Right lobe of liver (tissue), 6 donors: ENCODE measurements at regions not wholly inside any gene's neighbourhood (a gene's known extent, or its start where the extent isn't known, plus 50 kb on each side); places are given as distances from the start of the nearest gene placed in this dataset.

ENCODE experiments used
- ATAC-seq, 4 donors: fragments of 200-7000 bp; cut with Tn5 transposase; one replicate each; pipeline ENCODE4 v1.9.1; 2020; ENCODE audit warnings: mild to moderate bottlenecking in 4 of 4, moderate library complexity in 4 of 4
- DNase-seq, 3 donors: peaks; one replicate each; pipeline ENCODE4 v3.0.0-alpha.2; 2020
- H3K27ac ChIP-seq, 3 donors: fragments of 200-600 bp; one replicate each; pipeline ENCODE4 v1.8.0; 2022
- H3K27me3 ChIP-seq, 2 donors: fragments of 200-600 bp; one replicate each; pipeline ENCODE4 v1.8.0; 2022
- H3K36me3 ChIP-seq, 4 donors: fragments of 200-600 bp; sonication (generic) in 1 of 4; one replicate each; pipeline versions ENCODE4 v1.5.1 to v1.8.0; 2017 to 2022; ENCODE audit warnings: control low read depth in 1 of 4
- H3K4me1 ChIP-seq, 4 donors: fragments of 200-600 bp; sonication (generic) in 1 of 4; one replicate each; pipeline versions ENCODE4 v1.5.1 to v1.8.0; 2017 to 2022; ENCODE audit warnings: control low read depth in 1 of 4
- H3K4me3 ChIP-seq, 3 donors: fragments of 200-600 bp; one replicate each; pipeline ENCODE4 v1.8.0; 2022
- H3K9me3 ChIP-seq, 4 donors: fragments of 200-600 bp; sonication (generic) in 1 of 4; one replicate each; pipeline versions ENCODE4 v1.5.1 to v1.8.0; 2017 to 2022; ENCODE audit warnings: control low read depth in 1 of 4
- POLR2A ChIP-seq: fragments of 450-650 bp; IDR thresholded peaks from one replicate; pipeline ENCODE4 v1.6.1; 2017; ENCODE audit warnings: antibody characterized with exemption, mild to moderate bottlenecking
- WGBS: methylation state at CpG from one replicate; pipeline ENCODE4 v1.1.6; 2018; ENCODE audit warnings: low coverage, low lambda C conversion rate; ENCODE audit not compliant: insufficient coverage; ENCODE audit errors: missing lambda C conversion rate; 5-methylcytosine and 5-hydroxymethylcytosine counted together
- intact Hi-C, 2 donors: fragments of 100-400 bp; cut with DNase I; formaldehyde crosslinking; loops; one replicate each; pipeline versions ENCODE4 v1.11.2 to v1.14.1; 2022
- TF ChIP-seq, protein P1 (sequence below), 4 donors: fragments of 200-600 bp in 3 of 4; fragments of 450-650 bp in 1 of 4; IDR thresholded peaks; one replicate each; pipeline versions ENCODE4 v1.5.1 to v1.8.0; 2016 to 2022; ENCODE audit warnings: antibody characterized with exemption in 4 of 4, mild to moderate bottlenecking in 2 of 4
- donor health status: DM: no; HTN: yes; CAD: no.
- donor health status: DM: no; HTN: no; CAD: no.
- donor health status: DM: no; HTN: no; CAD: no.
- donor health status: DM: no; HTN: yes; CAD: no.
- donor health status: DM: no; HTN: yes; CAD: no.

DNA sequence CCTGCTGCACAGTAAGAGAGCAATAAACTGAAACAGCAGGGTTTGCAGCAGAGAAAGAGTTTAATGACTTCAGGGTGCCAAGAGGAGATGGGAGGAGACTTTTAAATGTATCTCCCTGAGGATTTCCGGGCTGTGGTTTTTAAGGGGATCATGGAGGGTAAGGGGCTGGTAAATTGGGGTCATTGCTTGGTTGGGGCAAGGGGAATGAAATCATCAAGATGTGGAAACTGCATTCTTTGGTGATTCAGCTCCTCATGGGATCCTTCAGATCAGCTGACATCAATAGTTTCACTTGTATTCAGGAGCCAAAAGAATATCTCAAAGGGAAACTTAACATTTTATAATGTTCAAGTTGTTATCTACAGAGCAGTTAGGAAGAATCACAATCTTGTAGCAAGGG is 174.3 kb upstream of the ANXA10 start:
- no peak for DNase-seq
- ATAC-seq: no peak
- H3K4me1 ChIP-seq: no peaks in the 10 kb centered on the region
- no peaks in the 10 kb centered on the region for H3K27me3 ChIP-seq
- intact Hi-C loops: no loop called here
- H3K4me3 ChIP-seq: no peak overlapping the region
- 31% methylated on average over 1 of the region's 1 CpG for WGBS
- H3K27ac ChIP-seq: no peak overlapping the region
- peaks cover 0 to 4% (median 0%) of the 10 kb centered on the region in 4 donors for H3K9me3 ChIP-seq
- TF ChIP-seq, protein P1, sequence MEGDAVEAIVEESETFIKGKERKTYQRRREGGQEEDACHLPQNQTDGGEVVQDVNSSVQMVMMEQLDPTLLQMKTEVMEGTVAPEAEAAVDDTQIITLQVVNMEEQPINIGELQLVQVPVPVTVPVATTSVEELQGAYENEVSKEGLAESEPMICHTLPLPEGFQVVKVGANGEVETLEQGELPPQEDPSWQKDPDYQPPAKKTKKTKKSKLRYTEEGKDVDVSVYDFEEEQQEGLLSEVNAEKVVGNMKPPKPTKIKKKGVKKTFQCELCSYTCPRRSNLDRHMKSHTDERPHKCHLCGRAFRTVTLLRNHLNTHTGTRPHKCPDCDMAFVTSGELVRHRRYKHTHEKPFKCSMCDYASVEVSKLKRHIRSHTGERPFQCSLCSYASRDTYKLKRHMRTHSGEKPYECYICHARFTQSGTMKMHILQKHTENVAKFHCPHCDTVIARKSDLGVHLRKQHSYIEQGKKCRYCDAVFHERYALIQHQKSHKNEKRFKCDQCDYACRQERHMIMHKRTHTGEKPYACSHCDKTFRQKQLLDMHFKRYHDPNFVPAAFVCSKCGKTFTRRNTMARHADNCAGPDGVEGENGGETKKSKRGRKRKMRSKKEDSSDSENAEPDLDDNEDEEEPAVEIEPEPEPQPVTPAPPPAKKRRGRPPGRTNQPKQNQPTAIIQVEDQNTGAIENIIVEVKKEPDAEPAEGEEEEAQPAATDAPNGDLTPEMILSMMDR (IDR thresholded peaks at IDR 0.05): no peak
- TF ChIP-seq POLR2A: no peak
- H3K36me3 ChIP-seq: no peaks in the 10 kb centered on the region

DNA sequence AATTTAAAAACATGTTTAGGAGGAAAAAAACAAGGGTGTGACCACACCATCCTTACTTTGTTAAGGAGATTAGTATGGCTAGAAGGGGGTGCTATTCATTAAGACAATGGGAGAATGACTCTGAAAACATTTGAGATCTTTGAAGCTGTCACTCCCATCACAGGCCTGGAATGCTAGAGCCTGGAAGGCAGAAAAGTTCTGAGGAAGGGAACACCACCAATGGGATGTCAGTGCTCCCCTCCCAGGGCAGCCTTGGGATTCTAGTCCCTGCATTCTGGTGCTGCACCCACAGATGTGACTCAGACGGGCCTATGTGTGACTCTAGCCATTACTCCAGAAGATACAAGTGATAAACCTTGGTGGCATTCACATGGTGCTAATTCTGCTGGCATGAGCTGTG is 162.2 kb upstream of the ANXA10 start:
- no peak for DNase-seq
- H3K4me1 ChIP-seq: no peaks in the 10 kb centered on the region
- no peaks in the 10 kb centered on the region for H3K27me3 ChIP-seq
- ATAC-seq: no peak
- intact Hi-C loops: no loop called here
- no peak overlapping the region for H3K4me3 ChIP-seq
- no peak overlapping the region for H3K27ac ChIP-seq
- no peaks in the 10 kb centered on the region for H3K36me3 ChIP-seq
- no peaks in the 10 kb centered on the region for H3K9me3 ChIP-seq
- no peak for TF ChIP-seq POLR2A
- TF ChIP-seq, protein P1 (IDR thresholded peaks at IDR 0.05): no peak
- no CpG with 5 or more reads among the region's 1 CpG for WGBS

DNA sequence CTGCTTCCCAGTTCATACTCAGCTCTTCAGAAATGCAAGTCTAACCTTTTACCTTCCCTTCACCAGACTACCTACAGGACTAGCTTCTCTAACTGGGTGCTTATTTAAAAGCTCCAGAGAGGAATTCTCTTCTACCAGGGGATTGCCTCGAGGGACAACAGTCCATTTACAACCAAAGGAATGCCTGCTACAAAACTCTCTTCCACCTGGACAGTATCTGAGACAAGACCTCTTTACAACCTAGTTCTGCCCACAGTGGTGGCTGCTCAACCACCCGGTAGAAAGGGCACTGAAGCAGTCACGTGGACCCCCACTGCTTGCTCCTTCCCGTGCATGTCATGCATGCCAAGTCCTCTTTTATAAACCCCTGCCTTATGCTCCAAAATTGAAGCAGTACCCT is 158.1 kb upstream of the ANXA10 start:
- WGBS: 35% methylated on average over 4 of the region's 4 CpGs
- no peaks in the 10 kb centered on the region for H3K9me3 ChIP-seq
- TF ChIP-seq, protein P1 (IDR thresholded peaks at IDR 0.05): no peak
- TF ChIP-seq POLR2A: no peak

DNA sequence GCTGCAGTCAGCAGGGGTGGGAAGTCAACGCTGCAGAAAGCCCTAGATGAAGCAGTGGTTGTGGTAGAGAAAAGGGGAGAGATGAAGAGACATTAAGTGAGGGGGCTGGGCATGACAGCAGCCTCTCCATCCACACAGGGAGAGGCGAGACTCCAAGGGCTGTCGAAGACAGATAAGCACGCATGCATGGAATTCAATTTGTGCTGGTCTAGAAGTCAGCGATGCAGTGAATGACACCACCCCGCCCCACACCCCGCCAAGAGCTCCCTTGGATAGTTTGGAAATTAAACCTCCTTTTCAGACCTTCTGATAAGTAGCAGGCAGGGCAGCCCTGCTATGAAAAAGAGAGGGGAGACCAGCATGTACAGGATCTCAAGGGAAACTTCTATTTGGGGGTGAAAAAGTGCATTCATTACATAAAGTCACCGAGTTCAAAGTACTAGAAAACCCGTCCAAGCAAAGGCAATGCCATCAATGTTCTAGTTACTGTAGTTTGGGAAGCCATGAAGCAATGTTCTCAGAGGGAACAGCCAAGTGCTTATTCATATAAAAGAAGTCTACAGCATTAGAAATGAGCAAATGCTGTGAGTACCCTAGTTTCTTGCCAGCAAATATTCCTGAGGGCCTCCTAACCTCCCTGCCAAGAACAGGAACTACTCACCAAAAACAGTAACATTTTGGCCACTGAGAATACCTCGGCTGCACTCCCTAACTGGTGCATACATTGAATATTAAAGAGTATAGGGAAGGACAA is 152.3 kb upstream of the ANXA10 start:
- H3K4me3 ChIP-seq: no peak overlapping the region
- intact Hi-C loops: no loop called here
- DNase-seq: no peak
- H3K27ac ChIP-seq: no peak overlapping the region
- no peak for ATAC-seq
- H3K4me1 ChIP-seq: no peaks in the 10 kb centered on the region
- no peaks in the 10 kb centered on the region for H3K27me3 ChIP-seq
- TF ChIP-seq, protein P1 (IDR thresholded peaks at IDR 0.05): no peak
- no peak for TF ChIP-seq POLR2A
- WGBS: 42% methylated on average over 9 of the region's 10 CpGs
- no peaks in the 10 kb centered on the region for H3K36me3 ChIP-seq
- H3K9me3 ChIP-seq: no peaks in the 10 kb centered on the region

More for the DNA sequence above, 158.1 kb upstream of the ANXA10 start:
- H3K27me3 ChIP-seq: no peaks in the 10 kb centered on the region
- no peak overlapping the region for H3K27ac ChIP-seq
- DNase-seq (no peak), ATAC-seq (no peak)
- H3K4me1 ChIP-seq: no peaks in the 10 kb centered on the region
- no peak overlapping the region for H3K4me3 ChIP-seq
- intact Hi-C loops: no loop called here
- H3K36me3 ChIP-seq: no peaks in the 10 kb centered on the region
